IPS-15b (cell line): ENCODE measurements at regions not wholly inside any gene's neighbourhood (a gene's known extent, or its start where the extent isn't known, plus 50 kb on each side); places are given as distances from the start of the nearest gene placed in this dataset.
A peak's percentile ranks its signal among the peaks of the same experiment; 100 is the strongest.
"Not testable (repeated sequence)": the region's sequence is repeated elsewhere in the genome, so short reads cannot be mapped to it uniquely, and the experiment has no call there.

ENCODE experiments used
- H3K27me3 ChIP-seq: one replicate; pipeline ENCODE4 v1.6.1; 2013; ENCODE audit warnings: low read length; ENCODE audit not compliant: control insufficient read depth, insufficient read depth
- H3K36me3 ChIP-seq: one replicate; pipeline ENCODE4 v1.6.1; 2013; ENCODE audit warnings: low read length; ENCODE audit not compliant: control insufficient read depth, insufficient read depth
- H3K4me1 ChIP-seq: one replicate; pipeline ENCODE4 v1.6.1; 2013; ENCODE audit warnings: mild to moderate bottlenecking, low read length; ENCODE audit not compliant: control insufficient read depth, insufficient read depth
- H3K4me3 ChIP-seq: one replicate; pipeline ENCODE4 v1.5.1; 2013; ENCODE audit warnings: low read depth, low read length
- H3K9ac ChIP-seq: one replicate; pipeline ENCODE4 v1.6.1; 2013; ENCODE audit warnings: low read depth, mild to moderate bottlenecking, low read length
- H3K9me3 ChIP-seq: one replicate; pipeline ENCODE4 v1.6.1; 2013; ENCODE audit warnings: mild to moderate bottlenecking, low read length; ENCODE audit not compliant: control insufficient read depth, insufficient read depth

- no peaks in the 10 kb centered on the region for H3K27me3 ChIP-seq
- no peak overlapping the region for H3K4me3 ChIP-seq
- H3K4me1 ChIP-seq, result no peaks in the 10 kb centered on the region
- no peak overlapping the region for H3K9ac ChIP-seq
- H3K9me3 ChIP-seq, result no peaks in the 10 kb centered on the region
- H3K36me3 ChIP-seq, result no peaks in the 10 kb centered on the region
Measured at GRCh38 chr19:24029941-24030636, 56.9 kb upstream of the ZNF254 start.

- no peaks in the 10 kb centered on the region for H3K9me3 ChIP-seq
- no peak overlapping the region for H3K9ac ChIP-seq
- no peaks in the 10 kb centered on the region for H3K27me3 ChIP-seq
- peaks cover 4% of the 10 kb centered on the region for H3K36me3 ChIP-seq
- peak overlapping the region; percentile 37 for H3K4me3 ChIP-seq
- H3K4me1 ChIP-seq, result peaks cover 2% of the 10 kb centered on the region
Measured at GRCh38 chr19:24032651-24033050, 54.3 kb upstream of the ZNF254 start.

GRCh38 chr19:24033301-24033962 is 53.6 kb upstream of the ZNF254 start:
- peaks cover 4% of the 10 kb centered on the region for H3K36me3 ChIP-seq
- peak overlapping the region; percentile 97 for H3K9ac ChIP-seq
- no peaks in the 10 kb centered on the region for H3K27me3 ChIP-seq
- H3K4me1 ChIP-seq, result peaks cover 2% of the 10 kb centered on the region
- no peaks in the 10 kb centered on the region for H3K9me3 ChIP-seq
- peak overlapping the region; percentile 80 for H3K4me3 ChIP-seq

- H3K36me3 ChIP-seq, result peaks cover 4% of the 10 kb centered on the region
- H3K4me3 ChIP-seq, result peak overlapping the region; percentile 80
- peak overlapping the region; percentile 97 for H3K9ac ChIP-seq
- H3K9me3 ChIP-seq, result no peaks in the 10 kb centered on the region
- no peaks in the 10 kb centered on the region for H3K27me3 ChIP-seq
- H3K4me1 ChIP-seq, result peaks cover 2% of the 10 kb centered on the region
Measured at GRCh38 chr19:24033963-24034342, 53.0 kb upstream of the ZNF254 start.

- H3K4me3 ChIP-seq, result peak overlapping the region; percentile 80
- not testable (repeated sequence) for H3K9me3 ChIP-seq, H3K27me3 ChIP-seq, H3K4me1 ChIP-seq, H3K9ac ChIP-seq, H3K36me3 ChIP-seq
Measured at GRCh38 chr19:24035261-24035880, 51.6 kb upstream of the ZNF254 start.
